GM12878 (cell line): ENCODE measurements at regions not wholly inside any gene's neighbourhood (a gene's known extent, or its start where the extent isn't known, plus 50 kb on each side); places are given as distances from the start of the nearest gene placed in this dataset.

ENCODE experiments used
- ATAC-seq: fragments of 200-7000 bp; cut with Tn5 transposase; 3 replicates; pipeline ENCODE4 v1.9.1; 2020; ENCODE audit warnings: mild to moderate bottlenecking, moderate library complexity
- BruUV-seq: library from RNA; stranded (reverse); fragments of 400-500 nt; replicated peaks from 2 replicates; lab custom pipeline; 2021; lab: Mats Ljungman, UMichigan
- CTCF ChIA-PET: fragments of 300-600 bp; sonication (Branson Sonifier 250); formaldehyde crosslinking; extraction: SDS; loops from one replicate; lab custom pipeline; 2021; ENCODE audit warnings: inconsistent platforms; lab: Yijun Ruan, JAX
- POLR2A ChIA-PET: fragments of 350-600 bp; formaldehyde crosslinking; extraction: SDS; loops from one replicate; lab custom pipeline; 2021; ENCODE audit warnings: inconsistent platforms; lab: Charles Lee
- RAD21 ChIA-PET: fragments of 300-600 bp; sonication (Branson Sonifier 250); formaldehyde crosslinking; loops from one replicate; lab custom pipeline; 2023; ENCODE audit warnings: antibody characterized with exemption; ENCODE audit not compliant: unreplicated experiment; lab: Charles Lee
- SMC1A ChIA-PET: fragments of 300-600 bp; sonication (Branson Sonifier 250); formaldehyde crosslinking; loops from one replicate; lab custom pipeline; 2023; ENCODE audit not compliant: unreplicated experiment, uncharacterized antibody; lab: Charles Lee
- DNase-seq: peaks from one replicate; pipeline ENCODE4 v3.0.0-alpha.2; 2011; ENCODE audit warnings: low read depth, low spot score
- FAIRE-seq: peaks from 3 replicates; lab custom pipeline; 2011; peaks lifted over from hg19 to GRCh38; lab: Jason Lieb, UNC
- H2AFZ ChIP-seq: 2 replicates; pipeline ENCODE4 v1.6.0; 2011; ENCODE audit warnings: low read depth, low read length, control low read depth; ENCODE audit not compliant: control insufficient read depth
- H3K27ac ChIP-seq: 2 replicates; pipeline ENCODE4 v1.5.1; 2011; ENCODE audit warnings: control low read depth; ENCODE audit not compliant: control insufficient read depth, insufficient read depth
- H3K27me3 ChIP-seq, 2 experiments: replicated peaks in 1 of 2; 2 replicates each; pipeline versions ENCODE4 v1.6.0 to v1.6.1; 2011; ENCODE audit warnings: low read length in 1 of 2; ENCODE audit not compliant: control insufficient read depth in 2 of 2, insufficient read depth in 2 of 2
- H3K36me3 ChIP-seq, 2 experiments: 2 replicates each; pipeline ENCODE4 v1.5.1; 2011; ENCODE audit warnings: low read length in 1 of 2; ENCODE audit not compliant: control insufficient read depth in 2 of 2, insufficient read depth in 2 of 2
- H3K4me1 ChIP-seq: 2 replicates; pipeline ENCODE4 v1.6.1; 2011; ENCODE audit warnings: mild to moderate bottlenecking, low read length, moderate library complexity, mixed read lengths; ENCODE audit not compliant: control insufficient read depth, insufficient read depth
- H3K4me2 ChIP-seq: 2 replicates; pipeline ENCODE4 v1.6.0; 2011; ENCODE audit warnings: control low read depth; ENCODE audit not compliant: control insufficient read depth, insufficient read depth
- H3K4me3 ChIP-seq: fragments of 200-600 bp; sonication (generic); 2 replicates; pipeline ENCODE4 v1.5.1; 2016
- H3K79me2 ChIP-seq: 2 replicates; pipeline ENCODE4 v1.6.0; 2011; ENCODE audit warnings: low read length; ENCODE audit not compliant: control insufficient read depth, insufficient read depth
- H3K9ac ChIP-seq: 2 replicates; pipeline ENCODE4 v1.8.0; 2011; ENCODE audit warnings: low read length, control low read depth, mixed read lengths; ENCODE audit not compliant: control insufficient read depth, insufficient read depth
- H3K9me3 ChIP-seq: replicated peaks from 3 replicates; pipeline ENCODE4 v1.5.1; 2011; ENCODE audit warnings: mild to moderate bottlenecking, low read length; ENCODE audit not compliant: control insufficient read depth, insufficient read depth
- H4K20me1 ChIP-seq: 2 replicates; pipeline ENCODE4 v1.6.0; 2011; ENCODE audit not compliant: control insufficient read depth, insufficient read depth
- BCL11A ChIP-seq: IDR thresholded peaks from 2 replicates; pipeline ENCODE4 v1.6.1; 2011; ENCODE audit warnings: low read depth, low read length
- BCL3 ChIP-seq: IDR thresholded peaks from 2 replicates; pipeline ENCODE4 v1.6.1; 2011; ENCODE audit warnings: borderline replicate concordance, low read depth, mild to moderate bottlenecking, moderate library complexity, low read length; ENCODE audit not compliant: insufficient read depth, poor library complexity, severe bottlenecking
- BHLHE40 ChIP-seq, 2 experiments: fragments of 450-650 bp in 1 of 2; IDR thresholded peaks; 2 replicates each; pipeline ENCODE4 v1.6.1; 2011 to 2017; ENCODE audit warnings: low read depth in 2 of 2, borderline replicate concordance in 1 of 2, improper control_type of control experiment in 1 of 2, low read length in 1 of 2, mild to moderate bottlenecking in 1 of 2
- EGR1 ChIP-seq, 2 experiments: IDR thresholded peaks; 1 replicate in 1 of 2; 2 replicates in 1 of 2; pipeline ENCODE4 v1.6.1; 2011 to 2012; ENCODE audit warnings: low read depth in 2 of 2, low read length in 2 of 2, borderline replicate concordance in 1 of 2, mild to moderate bottlenecking in 1 of 2, moderate library complexity in 1 of 2
- EZH2 ChIP-seq: IDR thresholded peaks from 2 replicates; pipeline ENCODE4 v1.6.1; 2012; ENCODE audit warnings: low read depth, mild to moderate bottlenecking, control low read depth, inconsistent platforms, low read length, borderline replicate concordance; ENCODE audit not compliant: control insufficient read depth
- IRF4 ChIP-seq: IDR thresholded peaks from 2 replicates; pipeline ENCODE4 v1.6.1; 2011; ENCODE audit warnings: low read depth, low read length
- JUND ChIP-seq: IDR thresholded peaks from 2 replicates; pipeline ENCODE4 v1.6.1; 2012; ENCODE audit warnings: low read depth, mild to moderate bottlenecking, low read length, improper control_type of control experiment, moderate library complexity
- NFXL1 ChIP-seq: fragments of 450-650 bp; IDR thresholded peaks from 2 replicates; pipeline ENCODE4 v1.6.1; 2017; ENCODE audit warnings: antibody characterized with exemption, mild to moderate bottlenecking, borderline replicate concordance
- RAD51 ChIP-seq: fragments of 450-650 bp; IDR thresholded peaks from 2 replicates; pipeline ENCODE4 v1.6.1; 2016; ENCODE audit warnings: moderate library complexity, mild to moderate bottlenecking, inconsistent platforms
- RELA ChIP-seq: fragments of 450-650 bp; IDR thresholded peaks from 2 replicates; pipeline ENCODE4 v1.8.0; 2014; ENCODE audit warnings: borderline replicate concordance; ENCODE audit not compliant: partially characterized antibody
- RFX5 ChIP-seq: IDR thresholded peaks from 2 replicates; pipeline ENCODE4 v1.6.1; 2011; ENCODE audit warnings: low read depth, low read length, improper control_type of control experiment
- SUPT20H ChIP-seq: IDR thresholded peaks from 2 replicates; pipeline ENCODE4 v1.6.1; 2011; ENCODE audit warnings: low read depth, mild to moderate bottlenecking, low read length, moderate library complexity, borderline replicate concordance; ENCODE audit not compliant: control insufficient read depth
- in situ Hi-C: fragments of 300-500 bp; cut with MboI; formaldehyde crosslinking; loops from 9 replicates; pipeline ENCODE4 v1.14.3; 2018; ENCODE audit warnings: mixed read lengths
- intact Hi-C: fragments of 100-400 bp; cut with micrococcal nuclease; formaldehyde crosslinking; loops from one replicate; pipeline ENCODE4 v1.14.2; 2022; ENCODE audit not compliant: unreplicated experiment
- TF ChIP-seq, protein P1 (sequence below): fragments of 450-650 bp; IDR thresholded peaks from 2 replicates; pipeline ENCODE4 v1.6.1; 2017; ENCODE audit warnings: mild to moderate bottlenecking, low read depth, inconsistent platforms; ENCODE audit not compliant: poor library complexity, severe bottlenecking
- TF ChIP-seq, protein P2 (sequence below): IDR thresholded peaks from 2 replicates; pipeline ENCODE4 v1.6.1; 2012; ENCODE audit warnings: low read depth, low read length, improper control_type of control experiment

DNA sequence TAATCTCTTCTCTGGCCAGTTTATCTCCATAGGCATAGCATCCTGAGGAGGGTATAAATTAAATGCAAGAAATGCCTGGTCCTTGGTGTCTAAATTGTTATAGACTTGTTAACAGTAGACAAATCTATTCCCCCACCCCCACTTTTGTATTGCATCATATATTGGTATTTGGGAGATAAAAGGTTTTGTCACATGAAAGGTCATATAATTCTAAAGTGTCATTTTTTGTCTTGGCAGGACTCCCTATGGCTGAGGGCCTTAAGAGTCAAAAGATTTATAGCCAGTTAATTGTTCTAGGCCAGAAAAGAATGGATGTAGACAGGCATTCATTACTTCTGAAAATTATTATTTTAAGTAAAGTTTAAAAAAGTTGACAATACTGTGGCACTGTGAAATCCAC lies 90.3 kb upstream of the MOCS2 start:
- no peak overlapping the region for H3K4me2 ChIP-seq
- ATAC-seq = no peak
- in situ Hi-C loops (no loop called here), intact Hi-C loops (no loop called here)
- DNase-seq = no peak
- H2AFZ ChIP-seq = no peak overlapping the region
- H3K79me2 ChIP-seq = no peaks in the 10 kb centered on the region
- H3K4me3 ChIP-seq = no peak overlapping the region
- no peak for TF ChIP-seq BHLHE40 (IDR thresholded peaks at IDR 0.05; ENCODE audit: borderline replicate concordance in 1 of 2, low read depth in 2 of 2, low read length in 1 of 2)
- TF ChIP-seq NFXL1 = no peak
- TF ChIP-seq RFX5 = no peak
- no peak for TF ChIP-seq BCL3
- no peak for TF ChIP-seq SUPT20H
- TF ChIP-seq, protein P1, sequence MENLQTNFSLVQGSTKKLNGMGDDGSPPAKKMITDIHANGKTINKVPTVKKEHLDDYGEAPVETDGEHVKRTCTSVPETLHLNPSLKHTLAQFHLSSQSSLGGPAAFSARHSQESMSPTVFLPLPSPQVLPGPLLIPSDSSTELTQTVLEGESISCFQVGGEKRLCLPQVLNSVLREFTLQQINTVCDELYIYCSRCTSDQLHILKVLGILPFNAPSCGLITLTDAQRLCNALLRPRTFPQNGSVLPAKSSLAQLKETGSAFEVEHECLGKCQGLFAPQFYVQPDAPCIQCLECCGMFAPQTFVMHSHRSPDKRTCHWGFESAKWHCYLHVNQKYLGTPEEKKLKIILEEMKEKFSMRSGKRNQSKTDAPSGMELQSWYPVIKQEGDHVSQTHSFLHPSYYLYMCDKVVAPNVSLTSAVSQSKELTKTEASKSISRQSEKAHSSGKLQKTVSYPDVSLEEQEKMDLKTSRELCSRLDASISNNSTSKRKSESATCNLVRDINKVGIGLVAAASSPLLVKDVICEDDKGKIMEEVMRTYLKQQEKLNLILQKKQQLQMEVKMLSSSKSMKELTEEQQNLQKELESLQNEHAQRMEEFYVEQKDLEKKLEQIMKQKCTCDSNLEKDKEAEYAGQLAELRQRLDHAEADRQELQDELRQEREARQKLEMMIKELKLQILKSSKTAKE = no peak
- TF ChIP-seq RAD51 = no peak
- no peak for TF ChIP-seq BCL11A
- TF ChIP-seq EZH2 = no peak
- TF ChIP-seq, protein P2, sequence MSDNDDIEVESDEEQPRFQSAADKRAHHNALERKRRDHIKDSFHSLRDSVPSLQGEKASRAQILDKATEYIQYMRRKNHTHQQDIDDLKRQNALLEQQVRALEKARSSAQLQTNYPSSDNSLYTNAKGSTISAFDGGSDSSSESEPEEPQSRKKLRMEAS = no peak
- TF ChIP-seq EGR1 (IDR thresholded peaks at IDR 0.05; ENCODE audit: borderline replicate concordance in 1 of 2, low read depth in 2 of 2, low read length in 2 of 2) = no peak
- TF ChIP-seq RELA = no peak
- no peak for TF ChIP-seq IRF4
- TF ChIP-seq JUND = no peak
- BruUV-seq = no TSS peak
- H3K27ac ChIP-seq = no peak overlapping the region
- no peak overlapping the region for H3K9ac ChIP-seq
- H3K27me3 ChIP-seq = no peaks in the 10 kb centered on the region
- H3K4me1 ChIP-seq = no peaks in the 10 kb centered on the region
- ChIA-PET SMC1A (no interaction called here), CTCF (no interaction called here), POLR2A (interaction anchor here (0.6 kb wide), 1 partner anchor 47 kb away, joined by 6 read pairs; no protein-coding TSS in a partner anchor), RAD21 (no interaction called here)
- no peaks in the 10 kb centered on the region for H3K36me3 ChIP-seq
- FAIRE-seq = no peak
- H4K20me1 ChIP-seq = no peaks in the 10 kb centered on the region
- H3K9me3 ChIP-seq = no peaks in the 10 kb centered on the region
